GM23248 (cell line): ENCODE measurements at regions not wholly inside any gene's neighbourhood (a gene's known extent, or its start where the extent isn't known, plus 50 kb on each side); places are given as distances from the start of the nearest gene placed in this dataset.

ENCODE experiments used
- DNase-seq: peaks from one replicate; pipeline ENCODE4 v3.0.0-alpha.2; 2015
- H2AFZ ChIP-seq: fragments of 200-600 bp; sonication (generic); 2 replicates; pipeline ENCODE4 v1.6.1; 2016; ENCODE audit warnings: antibody characterized with exemption
- H3F3A ChIP-seq: fragments of 200-600 bp; sonication (generic); 2 replicates; pipeline ENCODE4 v1.6.1; 2016; ENCODE audit warnings: mild to moderate bottlenecking, antibody characterized with exemption, mixed run types; ENCODE audit not compliant: insufficient read depth
- H3K27ac ChIP-seq: fragments of 200-600 bp; sonication (generic); 2 replicates; pipeline ENCODE4 v1.5.1; 2016; ENCODE audit warnings: mild to moderate bottlenecking
- H3K27me3 ChIP-seq: fragments of 200-600 bp; sonication (generic); replicated peaks from 2 replicates; pipeline ENCODE4 v1.6.1; 2016; ENCODE audit warnings: mild to moderate bottlenecking; ENCODE audit not compliant: insufficient read depth
- H3K36me3 ChIP-seq: fragments of 200-600 bp; sonication (generic); 2 replicates; pipeline ENCODE4 v1.6.1; 2016; ENCODE audit warnings: low read depth, mild to moderate bottlenecking
- H3K4me1 ChIP-seq: fragments of 200-600 bp; sonication (generic); 2 replicates; pipeline ENCODE4 v1.6.1; 2016; ENCODE audit warnings: mild to moderate bottlenecking; ENCODE audit not compliant: insufficient read depth
- H3K4me2 ChIP-seq: fragments of 200-600 bp; sonication (generic); one replicate; pipeline ENCODE4 v1.6.1; 2016; ENCODE audit warnings: mild to moderate bottlenecking; ENCODE audit not compliant: unreplicated experiment
- H3K4me3 ChIP-seq: fragments of 200-600 bp; sonication (generic); 2 replicates; pipeline ENCODE4 v1.5.1; 2016; ENCODE audit warnings: mild to moderate bottlenecking
- H3K79me2 ChIP-seq: fragments of 200-600 bp; sonication (generic); 2 replicates; pipeline ENCODE4 v1.6.1; 2016; ENCODE audit warnings: mild to moderate bottlenecking; ENCODE audit not compliant: insufficient read depth
- H3K9ac ChIP-seq: fragments of 200-600 bp; sonication (generic); 2 replicates; pipeline ENCODE4 v1.6.1; 2016; ENCODE audit warnings: mild to moderate bottlenecking
- H3K9me2 ChIP-seq: fragments of 200-600 bp; sonication (generic); 2 replicates; pipeline ENCODE4 v1.6.1; 2016; ENCODE audit warnings: mixed run types, mild to moderate bottlenecking, moderate library complexity; ENCODE audit not compliant: insufficient read depth
- H3K9me3 ChIP-seq: fragments of 200-600 bp; sonication (generic); one replicate; pipeline ENCODE4 v1.6.1; 2017; ENCODE audit warnings: low read depth
- H4K20me1 ChIP-seq: fragments of 200-600 bp; sonication (generic); 2 replicates; pipeline ENCODE4 v1.6.0; 2016; ENCODE audit not compliant: insufficient read depth
- EZH2 ChIP-seq: fragments of 200-600 bp; sonication (generic); IDR thresholded peaks from 2 replicates; pipeline ENCODE4 v1.6.1; 2018; ENCODE audit warnings: antibody characterized with exemption, mild to moderate bottlenecking; ENCODE audit not compliant: insufficient read depth, poor library complexity, severe bottlenecking
- EZH2phosphoT487 ChIP-seq: fragments of 200-600 bp; sonication (generic); IDR thresholded peaks from 2 replicates; pipeline ENCODE4 v1.6.1; 2018; ENCODE audit warnings: antibody characterized with exemption, moderate library complexity, mild to moderate bottlenecking, low read depth; ENCODE audit not compliant: insufficient read depth
- WGBS, 2 experiments: methylation state at CpG; one replicate each; pipeline ENCODE4 v1.1.6; 2015 to 2017; ENCODE audit warnings: low lambda C conversion rate in 2 of 2, low coverage in 1 of 2; ENCODE audit errors: missing lambda C conversion rate in 2 of 2; 5-methylcytosine and 5-hydroxymethylcytosine counted together
- in situ Hi-C: fragments of 300-500 bp; cut with MboI; formaldehyde crosslinking; loops from 2 replicates; pipeline ENCODE4 v1.15.0; 2020

DNA sequence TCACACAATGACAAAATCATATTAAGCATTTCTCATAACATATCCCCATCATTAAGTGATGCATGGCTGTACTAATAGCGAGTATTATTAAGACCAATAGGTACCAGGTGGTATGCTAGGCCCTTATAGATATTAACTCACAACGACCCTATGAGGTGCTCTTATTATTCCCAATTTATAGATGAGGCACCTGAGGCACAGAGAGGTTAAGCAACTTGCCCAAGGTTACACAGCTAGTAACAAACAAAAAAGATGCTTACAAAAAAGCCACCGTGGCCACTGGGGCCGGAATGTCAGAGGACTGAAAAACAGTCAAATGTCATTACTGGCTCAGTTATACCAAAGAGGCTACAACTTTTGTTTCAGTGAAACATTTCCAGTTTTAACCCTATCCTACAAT lies 96.0 kb downstream of the OR13A1 start:
- Histone ChIP-seq H3K4me3 (no peak overlapping the region), H3K9me3 (no peaks in the 10 kb centered on the region), H3K9me2 (no peaks in the 10 kb centered on the region), H3K27me3 (0 out of 2 replicates have a peak, but pooled peaks cover 11% of the 10 kb centered on the region), H3K4me2 (no peak overlapping the region), H3K9ac (no peak overlapping the region), H3K27ac (no peak overlapping the region), H3F3A (no peaks in the 10 kb centered on the region), H3K4me1 (no peaks in the 10 kb centered on the region), H4K20me1 (no peaks in the 10 kb centered on the region), H3K36me3 (no peaks in the 10 kb centered on the region), H3K79me2 (no peaks in the 10 kb centered on the region), H2AFZ (no peak overlapping the region)
- no peak for DNase-seq
- 49 to 60% methylated on average over 4 of the region's 4 CpGs for WGBS, 2 experiments
- no peak for TF ChIP-seq EZH2
- no peak for TF ChIP-seq EZH2phosphoT487
- in situ Hi-C loops = no loop called here

DNA sequence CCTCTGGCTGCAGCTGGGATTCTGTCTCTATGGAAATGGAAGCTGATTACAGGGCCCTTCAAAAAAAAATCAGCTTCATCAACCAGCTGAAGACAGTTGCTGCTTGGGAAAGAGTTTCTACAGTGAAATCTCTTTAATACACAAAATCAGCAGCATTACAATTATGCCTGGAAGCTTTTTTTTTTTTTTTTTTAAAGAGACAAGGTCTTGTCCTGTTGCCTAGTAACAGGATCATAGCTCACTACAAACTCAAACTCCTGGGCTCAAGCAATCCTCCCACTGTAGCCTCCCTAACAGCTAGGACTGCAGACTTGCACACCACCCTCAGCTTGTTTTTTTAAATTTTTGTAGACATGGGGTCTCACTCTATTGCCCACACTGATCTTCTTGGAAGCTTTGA lies 94.5 kb downstream of the OR13A1 start:
- no peak overlapping the region for H3K4me2 ChIP-seq
- H4K20me1 ChIP-seq = no peaks in the 10 kb centered on the region
- no peaks in the 10 kb centered on the region for H3K79me2 ChIP-seq
- DNase-seq = no peak
- no peaks in the 10 kb centered on the region for H3K9me3 ChIP-seq
- in situ Hi-C loops = no loop called here
- H3K4me3 ChIP-seq = no peak overlapping the region
- no peaks in the 10 kb centered on the region for H3K4me1 ChIP-seq
- H3F3A ChIP-seq = no peaks in the 10 kb centered on the region
- no peaks in the 10 kb centered on the region for H3K36me3 ChIP-seq
- H3K9ac ChIP-seq = no peak overlapping the region
- H3K27ac ChIP-seq = no peak overlapping the region
- H3K27me3 ChIP-seq = peaks cover 15% of the 10 kb centered on the region
- TF ChIP-seq EZH2phosphoT487 (no peak), EZH2 (no peak)
- no peaks in the 10 kb centered on the region for H3K9me2 ChIP-seq
- H2AFZ ChIP-seq = no peak overlapping the region

GRCh38 chr10:45224219-45224841 lies 91.1 kb downstream of the OR13A1 start:
- Histone ChIP-seq H3F3A (no peaks in the 10 kb centered on the region), H3K27me3 (peaks cover 8% of the 10 kb centered on the region), H3K4me1 (no peaks in the 10 kb centered on the region), H3K4me2 (no peak overlapping the region), H3K9me3 (no peaks in the 10 kb centered on the region), H4K20me1 (no peaks in the 10 kb centered on the region), H3K27ac (no peak overlapping the region), H3K36me3 (no peaks in the 10 kb centered on the region), H3K9ac (no peak overlapping the region), H3K4me3 (no peak overlapping the region), H3K9me2 (no peaks in the 10 kb centered on the region), H2AFZ (no peak overlapping the region), H3K79me2 (no peaks in the 10 kb centered on the region)
- TF ChIP-seq EZH2 = no peak
- TF ChIP-seq EZH2phosphoT487 = no peak
- 50 to 55% methylated on average over 46 to 47 of the region's 50 CpGs for WGBS, 2 experiments
- DNase-seq = no peak
- in situ Hi-C loops = no loop called here

DNA sequence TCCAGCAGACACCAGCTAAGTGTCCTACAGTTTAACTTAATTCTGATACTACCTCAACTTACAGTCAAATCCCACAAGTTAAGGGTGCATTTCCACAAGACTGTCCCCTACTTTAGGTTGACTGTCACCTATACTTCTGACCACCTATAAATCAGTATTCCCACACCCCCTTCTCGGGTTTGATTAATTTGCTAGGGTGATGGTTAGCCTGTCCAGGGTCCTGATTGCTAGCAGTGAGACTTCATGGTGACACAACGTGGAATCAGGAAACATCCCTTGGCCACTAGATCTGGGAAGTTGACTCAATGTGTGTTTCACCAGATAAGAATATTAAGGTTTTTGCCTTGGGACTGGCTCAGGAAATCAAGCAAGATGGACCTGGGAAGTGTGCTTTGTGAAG lies 88.4 kb downstream of the OR13A1 start:
- in situ Hi-C loops = no loop called here
- H3K9me3 ChIP-seq = no peaks in the 10 kb centered on the region

DNA sequence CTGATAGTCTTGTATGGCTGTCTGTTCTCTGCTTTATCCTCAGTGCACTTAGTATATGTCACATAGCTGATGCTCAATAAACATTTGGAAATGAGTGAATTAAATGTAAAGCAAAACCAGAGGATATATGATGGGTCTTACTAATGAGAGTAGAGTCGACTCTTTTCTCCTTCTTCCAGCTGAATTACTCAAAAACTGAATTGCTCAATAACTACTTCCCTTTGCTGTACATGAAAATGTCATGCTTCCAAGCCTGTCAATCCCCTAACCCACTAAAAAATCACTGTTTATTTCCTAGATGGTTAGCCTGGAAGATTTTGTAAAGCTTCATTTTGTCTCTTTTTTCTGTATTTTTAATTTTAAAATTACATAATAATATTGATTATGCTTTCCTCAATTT lies 88.0 kb downstream of the OR13A1 start:
- no peaks in the 10 kb centered on the region for H4K20me1 ChIP-seq
- H3K79me2 ChIP-seq = no peaks in the 10 kb centered on the region
- peaks cover 8% of the 10 kb centered on the region for H3K27me3 ChIP-seq
- H3K9ac ChIP-seq = no peak overlapping the region
- H3K36me3 ChIP-seq = no peaks in the 10 kb centered on the region
- no peaks in the 10 kb centered on the region for H3K9me3 ChIP-seq
- no peaks in the 10 kb centered on the region for H3F3A ChIP-seq
- no peak overlapping the region for H3K4me2 ChIP-seq
- in situ Hi-C loops = no loop called here
- TF ChIP-seq EZH2phosphoT487 = no peak
- TF ChIP-seq EZH2 = no peak
- no peaks in the 10 kb centered on the region for H3K9me2 ChIP-seq
- H2AFZ ChIP-seq = no peak overlapping the region
- no peak overlapping the region for H3K27ac ChIP-seq
- DNase-seq = no peak
- H3K4me1 ChIP-seq = no peaks in the 10 kb centered on the region
- no peak overlapping the region for H3K4me3 ChIP-seq
- 17 to 36% methylated on average over 1 of the region's 1 CpG for WGBS, 2 experiments

More for the DNA sequence above, 88.4 kb downstream of the OR13A1 start:
- Histone ChIP-seq H3K27ac (no peak overlapping the region), H3K9ac (no peak overlapping the region), H3F3A (no peaks in the 10 kb centered on the region), H3K79me2 (no peaks in the 10 kb centered on the region), H3K9me2 (no peaks in the 10 kb centered on the region), H3K4me1 (no peaks in the 10 kb centered on the region), H4K20me1 (no peaks in the 10 kb centered on the region), H3K4me2 (no peak overlapping the region), H3K36me3 (no peaks in the 10 kb centered on the region), H3K27me3 (peaks cover 8% of the 10 kb centered on the region), H2AFZ (no peak overlapping the region), H3K4me3 (no peak overlapping the region)
- TF ChIP-seq EZH2 (no peak), EZH2phosphoT487 (no peak)
- DNase-seq = no peak
- 34% methylated on average over 2 of the region's 2 CpGs for WGBS, 2 experiments
